CD4-positive, alpha-beta T cell (primary cell): ENCODE measurements at regions not wholly inside any gene's neighbourhood (a gene's known extent, or its start where the extent isn't known, plus 50 kb on each side); places are given as distances from the start of the nearest gene placed in this dataset.

Source experiments
- ATAC-seq: fragments of 200-7000 bp; cut with Tn5 transposase; one replicate; pipeline ENCODE4 v1.10.0; 2022; ENCODE audit warnings: mild to moderate bottlenecking; ENCODE audit not compliant: poor library complexity
- CTCF ChIA-PET: fragments of 350-600 bp; sonication (Branson Sonifier 250); formaldehyde crosslinking; loops from one replicate; lab custom pipeline; 2021; ENCODE audit warnings: antibody characterized with exemption, inconsistent platforms; lab: Charles Lee
- POLR2A ChIA-PET: fragments of 350-600 bp; sonication (Branson Sonifier 250); formaldehyde crosslinking; loops from one replicate; lab custom pipeline; 2021; ENCODE audit warnings: antibody characterized with exemption, inconsistent platforms; lab: Charles Lee
- DNase-seq, 14 experiments: peaks; one replicate each; pipeline ENCODE4 v3.0.0-alpha.2; 2013 to 2020; ENCODE audit warnings: mixed read lengths in 2 of 14
- H3K27ac ChIP-seq, 2 donors: one replicate each; pipeline versions ENCODE4 v1.5.1 to v1.7.0; 2013; ENCODE audit warnings: low read length in 2 of 2, low read depth in 1 of 2, mild to moderate bottlenecking in 1 of 2
- H3K27me3 ChIP-seq, 2 experiments: 1 replicate in 1 of 2; 2 replicates in 1 of 2; pipeline versions ENCODE4 v1.6.1 to v1.7.0; 2013; ENCODE audit warnings: low read length in 2 of 2, control low read depth in 1 of 2, mild to moderate bottlenecking in 1 of 2, moderate library complexity in 1 of 2; ENCODE audit not compliant: insufficient read depth in 2 of 2, control insufficient read depth in 1 of 2
- H3K36me3 ChIP-seq: one replicate; pipeline ENCODE4 v1.6.1; 2013; ENCODE audit warnings: low read length, control low read depth; ENCODE audit not compliant: insufficient read depth
- H3K4me1 ChIP-seq: one replicate; pipeline ENCODE4 v1.6.1; 2013; ENCODE audit warnings: low read length, control low read depth; ENCODE audit not compliant: insufficient read depth
- H3K4me3 ChIP-seq: one replicate; pipeline ENCODE4 v1.5.1; 2013; ENCODE audit warnings: mild to moderate bottlenecking, low read length, moderate library complexity
- H3K9me3 ChIP-seq, 2 experiments: 1 replicate in 1 of 2; 2 replicates in 1 of 2; pipeline versions ENCODE4 v1.6.1 to v1.7.0; 2013; ENCODE audit warnings: low read length in 2 of 2, mild to moderate bottlenecking in 2 of 2, control low read depth in 1 of 2, moderate library complexity in 1 of 2; ENCODE audit not compliant: control insufficient read depth in 1 of 2, insufficient read depth in 1 of 2
- H3K27ac Mint-ChIP-seq: one replicate; pipeline ENCODE4 v1.8.0; 2020; ENCODE audit warnings: mixed read lengths
- H3K27me3 Mint-ChIP-seq: one replicate; pipeline ENCODE4 v1.8.0; 2021; ENCODE audit warnings: mixed read lengths
- H3K36me3 Mint-ChIP-seq: one replicate; pipeline ENCODE4 v1.8.0; 2021; ENCODE audit warnings: low read depth, mixed read lengths
- H3K4me1 Mint-ChIP-seq: one replicate; pipeline ENCODE4 v1.8.0; 2021; ENCODE audit warnings: low read depth, mixed read lengths
- H3K4me3 Mint-ChIP-seq: one replicate; pipeline ENCODE4 v1.8.0; 2020; ENCODE audit warnings: mild to moderate bottlenecking, mixed read lengths
- H3K9me3 Mint-ChIP-seq: one replicate; pipeline ENCODE4 v1.8.0; 2020; ENCODE audit warnings: mixed read lengths
- intact Hi-C, 2 experiments: fragments of 100-400 bp; cut with DNase I in 1 of 2; cut with micrococcal nuclease in 1 of 2; formaldehyde crosslinking; loops; one replicate each; pipeline versions ENCODE4 v1.15.1 to v1.9.0; 2023 to 2025; cut with DNase I, micrococcal nuclease
- TF ChIP-seq, protein P1 (sequence below): fragments of 200-600 bp; IDR thresholded peaks from one replicate; pipeline ENCODE4 v1.8.0; 2022; ENCODE audit warnings: antibody characterized with exemption, mild to moderate bottlenecking

DNA sequence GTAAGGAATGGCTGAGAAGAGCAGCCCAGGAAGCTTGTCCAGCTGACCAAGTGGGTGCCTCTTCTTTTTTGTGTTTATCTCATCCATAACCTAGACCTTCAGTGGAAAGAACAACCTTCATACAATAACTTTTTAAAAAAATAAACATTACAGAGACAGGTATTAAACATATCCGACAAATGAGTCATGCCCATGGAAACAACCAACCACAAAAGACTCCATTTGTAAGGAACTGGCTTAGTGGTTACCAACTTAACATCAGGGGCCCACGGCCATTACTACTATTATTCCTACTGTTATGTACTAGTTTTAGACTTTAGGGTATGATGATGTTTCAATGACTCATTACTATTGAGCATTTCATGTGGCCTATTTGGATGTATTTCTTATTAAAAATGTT is 191.7 kb upstream of the SERP2 start:
- TF ChIP-seq, protein P1, sequence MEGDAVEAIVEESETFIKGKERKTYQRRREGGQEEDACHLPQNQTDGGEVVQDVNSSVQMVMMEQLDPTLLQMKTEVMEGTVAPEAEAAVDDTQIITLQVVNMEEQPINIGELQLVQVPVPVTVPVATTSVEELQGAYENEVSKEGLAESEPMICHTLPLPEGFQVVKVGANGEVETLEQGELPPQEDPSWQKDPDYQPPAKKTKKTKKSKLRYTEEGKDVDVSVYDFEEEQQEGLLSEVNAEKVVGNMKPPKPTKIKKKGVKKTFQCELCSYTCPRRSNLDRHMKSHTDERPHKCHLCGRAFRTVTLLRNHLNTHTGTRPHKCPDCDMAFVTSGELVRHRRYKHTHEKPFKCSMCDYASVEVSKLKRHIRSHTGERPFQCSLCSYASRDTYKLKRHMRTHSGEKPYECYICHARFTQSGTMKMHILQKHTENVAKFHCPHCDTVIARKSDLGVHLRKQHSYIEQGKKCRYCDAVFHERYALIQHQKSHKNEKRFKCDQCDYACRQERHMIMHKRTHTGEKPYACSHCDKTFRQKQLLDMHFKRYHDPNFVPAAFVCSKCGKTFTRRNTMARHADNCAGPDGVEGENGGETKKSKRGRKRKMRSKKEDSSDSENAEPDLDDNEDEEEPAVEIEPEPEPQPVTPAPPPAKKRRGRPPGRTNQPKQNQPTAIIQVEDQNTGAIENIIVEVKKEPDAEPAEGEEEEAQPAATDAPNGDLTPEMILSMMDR = no peak
- CTCF ChIA-PET = no interaction called here
- Histone ChIP-seq H3K4me3 (no peak overlapping the region), H3K4me1 (no peaks in the 10 kb centered on the region), H3K36me3 (no peaks in the 10 kb centered on the region), H3K9me3 (no peaks in the 10 kb centered on the region), H3K27ac (no peak overlapping the region), H3K27me3 (no peaks in the 10 kb centered on the region)
- H3K27ac Mint-ChIP-seq = no peak overlapping the region
- H3K27me3 Mint-ChIP-seq = no peaks in the 10 kb centered on the region
- POLR2A ChIA-PET = no interaction called here
- no peaks in the 10 kb centered on the region for H3K4me1 Mint-ChIP-seq
- no peak overlapping the region for H3K4me3 Mint-ChIP-seq
- no peak for ATAC-seq
- no peaks in the 10 kb centered on the region for H3K36me3 Mint-ChIP-seq
- intact Hi-C loops = no loop called here
- no peaks in the 10 kb centered on the region for H3K9me3 Mint-ChIP-seq
- no peak for DNase-seq

- ChIA-PET POLR2A (no interaction called here), CTCF (no interaction called here)
- intact Hi-C loops = loop anchor here in 1 of 2 experiments (5.0 kb wide), 1 partner anchor 277 kb away; no protein-coding TSS in a partner anchor
- Histone ChIP-seq H3K27ac (no peak overlapping the region), H3K9me3 (no peaks in the 10 kb centered on the region), H3K4me1 (no peaks in the 10 kb centered on the region), H3K4me3 (no peak overlapping the region), H3K36me3 (no peaks in the 10 kb centered on the region), H3K27me3 (no peaks in the 10 kb centered on the region)
- Mint-ChIP-seq H3K27ac (no peak overlapping the region), H3K36me3 (no peaks in the 10 kb centered on the region), H3K27me3 (no peaks in the 10 kb centered on the region), H3K4me1 (no peaks in the 10 kb centered on the region), H3K9me3 (no peaks in the 10 kb centered on the region), H3K4me3 (no peak overlapping the region)
- no peak for DNase-seq
- ATAC-seq = no peak
- TF ChIP-seq, protein P1 = no peak
Observed at GRCh38 chr13:44184740-44185139, 188.9 kb upstream of the SERP2 start.

DNA sequence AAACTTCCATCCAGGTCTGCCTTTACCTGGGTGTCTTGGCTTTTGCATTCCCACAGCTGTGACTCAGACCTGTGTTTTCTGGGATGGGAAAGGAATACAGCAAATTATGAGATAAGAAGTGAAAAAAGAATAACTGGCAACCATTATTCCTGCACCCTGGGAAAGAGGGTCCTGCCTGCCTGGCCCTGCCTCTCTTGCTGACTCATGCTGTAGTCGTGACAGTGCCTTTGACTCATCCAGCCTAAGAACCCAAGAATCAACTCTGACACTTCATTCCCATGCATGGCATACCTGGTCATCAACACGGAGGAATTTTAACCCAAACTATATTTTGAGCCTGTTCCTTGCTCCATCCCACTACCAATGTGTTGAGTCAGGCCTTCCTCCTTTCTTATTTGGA is 185.4 kb upstream of the SERP2 start:
- H3K4me3 Mint-ChIP-seq = no peak overlapping the region
- Histone ChIP-seq H3K27ac (no peak overlapping the region), H3K4me3 (no peak overlapping the region), H3K4me1 (peaks cover 5% of the 10 kb centered on the region), H3K9me3 (no peaks in the 10 kb centered on the region), H3K27me3 (no peaks in the 10 kb centered on the region), H3K36me3 (no peaks in the 10 kb centered on the region)
- ChIA-PET POLR2A (no interaction called here), CTCF (no interaction called here)
- intact Hi-C loops = loop anchor here in 1 of 2 experiments (5.0 kb wide), 1 partner anchor 281 kb away; no protein-coding TSS in a partner anchor
- no peak for ATAC-seq
- H3K27ac Mint-ChIP-seq = no peak overlapping the region
- H3K27me3 Mint-ChIP-seq = no peaks in the 10 kb centered on the region
- H3K9me3 Mint-ChIP-seq = peaks cover 2% of the 10 kb centered on the region
- no peak for DNase-seq
- H3K4me1 Mint-ChIP-seq = peaks cover 15% of the 10 kb centered on the region
- H3K36me3 Mint-ChIP-seq = no peaks in the 10 kb centered on the region
- TF ChIP-seq, protein P1 = no peak
